Activated T-cell treated with anti-CD3 and anti-CD28 coated beads, Interleukin-2, amount 50 U/mL, for 24 hours (primary cell): ENCODE measurements at regions not wholly inside any gene's neighbourhood (a gene's known extent, or its start where the extent isn't known, plus 50 kb on each side); places are given as distances from the start of the nearest gene placed in this dataset.

Source experiments
- DNase-seq: peaks from one replicate; pipeline ENCODE4 v3.0.0-alpha.2; 2020
- H3K27ac Mint-ChIP-seq: 2 replicates; pipeline ENCODE4 v1.8.0; 2020; ENCODE audit warnings: mild to moderate bottlenecking, mixed read lengths
- H3K27me3 Mint-ChIP-seq: 2 replicates; pipeline ENCODE4 v1.8.0; 2020; ENCODE audit warnings: mixed read lengths
- H3K36me3 Mint-ChIP-seq: 2 replicates; pipeline ENCODE4 v1.8.0; 2020; ENCODE audit warnings: low read depth, mixed read lengths
- H3K4me1 Mint-ChIP-seq: 2 replicates; pipeline ENCODE4 v1.8.0; 2020; ENCODE audit warnings: low read depth, mixed read lengths
- H3K4me3 Mint-ChIP-seq: 2 replicates; pipeline ENCODE4 v1.8.0; 2020; ENCODE audit warnings: mild to moderate bottlenecking, moderate library complexity, mixed read lengths
- H3K9me3 Mint-ChIP-seq: 2 replicates; pipeline ENCODE4 v1.8.0; 2020; ENCODE audit warnings: mixed read lengths

DNA sequence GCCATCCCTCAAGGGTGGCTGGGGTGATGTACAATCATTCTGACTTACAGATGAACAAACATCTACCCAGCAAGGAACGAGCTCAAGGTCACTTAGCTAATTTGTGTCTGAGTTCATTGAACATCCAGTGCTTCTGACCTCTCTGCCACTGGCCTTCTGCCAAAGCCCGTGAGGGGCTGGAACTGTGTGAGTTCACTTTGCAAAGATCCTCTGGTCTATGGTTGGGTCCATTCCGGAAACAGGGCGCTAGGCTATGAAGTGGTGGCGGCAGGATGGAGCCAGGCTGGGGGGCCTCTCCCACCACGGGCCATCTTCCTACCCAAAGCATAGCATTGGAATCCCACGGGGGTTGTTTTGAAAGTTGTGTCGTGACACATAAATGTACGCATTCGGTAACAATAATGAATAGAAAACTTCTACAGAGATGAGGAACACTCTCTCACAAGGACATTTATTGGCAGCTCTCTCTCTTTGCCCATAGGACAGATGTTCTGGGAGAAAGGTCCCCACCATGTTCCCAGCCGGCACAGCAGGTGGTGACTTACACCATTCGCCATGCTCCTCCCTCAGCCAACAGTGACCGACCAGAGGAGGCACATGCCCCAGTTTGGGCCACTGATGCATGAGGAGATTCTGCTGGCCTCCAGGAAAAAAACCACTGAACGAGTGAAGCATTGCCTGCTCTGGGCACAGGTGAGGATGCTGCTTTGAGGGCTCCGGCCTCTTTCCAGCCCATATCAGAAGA, 214.7 kb upstream of the CHRNA7 start:
- Mint-ChIP-seq H3K4me3 (no peak overlapping the region), H3K36me3 (no peaks in the 10 kb centered on the region), H3K27me3 (no peaks in the 10 kb centered on the region), H3K4me1 (no peaks in the 10 kb centered on the region), H3K9me3 (no peaks in the 10 kb centered on the region), H3K27ac (no peak overlapping the region)
- DNase-seq: no peak

- Mint-ChIP-seq H3K9me3 (no peaks in the 10 kb centered on the region), H3K27ac (no peak overlapping the region), H3K4me3 (no peak overlapping the region), H3K27me3 (peaks cover 9% of the 10 kb centered on the region), H3K36me3 (no peaks in the 10 kb centered on the region), H3K4me1 (no peaks in the 10 kb centered on the region)
- DNase-seq: no peak
Observed at GRCh38 chr15:31822463-31822862, 207.9 kb upstream of the CHRNA7 start.

- H3K9me3 Mint-ChIP-seq: no peaks in the 10 kb centered on the region
- H3K4me1 Mint-ChIP-seq: no peaks in the 10 kb centered on the region
- no peaks in the 10 kb centered on the region for H3K36me3 Mint-ChIP-seq
- H3K27ac Mint-ChIP-seq: no peak overlapping the region
- H3K4me3 Mint-ChIP-seq: no peak overlapping the region
- DNase-seq: no peak
- peaks cover 15% of the 10 kb centered on the region for H3K27me3 Mint-ChIP-seq
Observed at GRCh38 chr15:31824024-31824423, 206.3 kb upstream of the CHRNA7 start.

GRCh38 chr15:31828594-31828993, 201.7 kb upstream of the CHRNA7 start:
- H3K4me1 Mint-ChIP-seq: no peaks in the 10 kb centered on the region
- peaks cover 40% of the 10 kb centered on the region for H3K27me3 Mint-ChIP-seq
- H3K36me3 Mint-ChIP-seq: no peaks in the 10 kb centered on the region
- no peak for DNase-seq
- no peak overlapping the region for H3K4me3 Mint-ChIP-seq
- no peak overlapping the region for H3K27ac Mint-ChIP-seq
- H3K9me3 Mint-ChIP-seq: no peaks in the 10 kb centered on the region

- no peak overlapping the region for H3K27ac Mint-ChIP-seq
- H3K36me3 Mint-ChIP-seq: no peaks in the 10 kb centered on the region
- no peaks in the 10 kb centered on the region for H3K4me1 Mint-ChIP-seq
- DNase-seq: no peak
- no peaks in the 10 kb centered on the region for H3K9me3 Mint-ChIP-seq
- no peak overlapping the region for H3K4me3 Mint-ChIP-seq
- peaks cover 41% of the 10 kb centered on the region for H3K27me3 Mint-ChIP-seq
Observed at GRCh38 chr15:31830591-31830990, 199.7 kb upstream of the CHRNA7 start.

GRCh38 chr15:31831596-31831995, 198.7 kb upstream of the CHRNA7 start:
- no peaks in the 10 kb centered on the region for H3K9me3 Mint-ChIP-seq
- no peak overlapping the region for H3K4me3 Mint-ChIP-seq
- no peaks in the 10 kb centered on the region for H3K36me3 Mint-ChIP-seq
- no peak overlapping the region for H3K27ac Mint-ChIP-seq
- H3K27me3 Mint-ChIP-seq: peaks cover 37% of the 10 kb centered on the region
- no peaks in the 10 kb centered on the region for H3K4me1 Mint-ChIP-seq
- DNase-seq: no peak

DNA sequence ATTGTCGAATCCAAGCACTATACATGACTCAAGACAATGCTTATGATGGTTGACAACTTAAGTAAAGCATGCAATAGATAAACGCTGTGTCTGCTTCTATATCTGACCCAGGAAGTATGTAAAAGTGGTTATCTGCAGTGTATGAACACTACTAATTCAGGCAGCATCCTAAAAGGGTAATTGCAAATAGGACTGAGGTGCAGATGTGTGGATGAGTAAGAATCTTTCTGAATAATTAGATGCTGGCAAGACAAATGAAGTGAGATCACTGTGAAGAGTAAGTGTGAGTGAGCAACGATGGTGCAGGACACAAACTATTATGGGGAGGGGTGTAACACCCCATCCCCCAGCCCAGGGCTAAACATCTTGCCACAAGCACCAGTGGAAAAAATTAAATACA, 195.7 kb upstream of the CHRNA7 start:
- H3K27ac Mint-ChIP-seq: no peak overlapping the region
- no peaks in the 10 kb centered on the region for H3K36me3 Mint-ChIP-seq
- no peaks in the 10 kb centered on the region for H3K9me3 Mint-ChIP-seq
- no peak for DNase-seq
- peaks cover 27% of the 10 kb centered on the region for H3K27me3 Mint-ChIP-seq
- H3K4me1 Mint-ChIP-seq: no peaks in the 10 kb centered on the region
- no peak overlapping the region for H3K4me3 Mint-ChIP-seq

GRCh38 chr15:31839388-31839787, 190.9 kb upstream of the CHRNA7 start:
- no peaks in the 10 kb centered on the region for H3K36me3 Mint-ChIP-seq
- H3K4me1 Mint-ChIP-seq: no peaks in the 10 kb centered on the region
- no peak overlapping the region for H3K4me3 Mint-ChIP-seq
- H3K27me3 Mint-ChIP-seq: peaks cover 4% of the 10 kb centered on the region
- no peak overlapping the region for H3K27ac Mint-ChIP-seq
- no peaks in the 10 kb centered on the region for H3K9me3 Mint-ChIP-seq
- DNase-seq: no peak

GRCh38 chr15:31840849-31841476, 189.4 kb upstream of the CHRNA7 start:
- DNase-seq: no peak
- Mint-ChIP-seq H3K27me3 (peaks cover under 1% of the 10 kb centered on the region), H3K27ac (no peak overlapping the region), H3K9me3 (no peaks in the 10 kb centered on the region), H3K4me3 (no peak overlapping the region), H3K4me1 (no peaks in the 10 kb centered on the region), H3K36me3 (no peaks in the 10 kb centered on the region)

DNA sequence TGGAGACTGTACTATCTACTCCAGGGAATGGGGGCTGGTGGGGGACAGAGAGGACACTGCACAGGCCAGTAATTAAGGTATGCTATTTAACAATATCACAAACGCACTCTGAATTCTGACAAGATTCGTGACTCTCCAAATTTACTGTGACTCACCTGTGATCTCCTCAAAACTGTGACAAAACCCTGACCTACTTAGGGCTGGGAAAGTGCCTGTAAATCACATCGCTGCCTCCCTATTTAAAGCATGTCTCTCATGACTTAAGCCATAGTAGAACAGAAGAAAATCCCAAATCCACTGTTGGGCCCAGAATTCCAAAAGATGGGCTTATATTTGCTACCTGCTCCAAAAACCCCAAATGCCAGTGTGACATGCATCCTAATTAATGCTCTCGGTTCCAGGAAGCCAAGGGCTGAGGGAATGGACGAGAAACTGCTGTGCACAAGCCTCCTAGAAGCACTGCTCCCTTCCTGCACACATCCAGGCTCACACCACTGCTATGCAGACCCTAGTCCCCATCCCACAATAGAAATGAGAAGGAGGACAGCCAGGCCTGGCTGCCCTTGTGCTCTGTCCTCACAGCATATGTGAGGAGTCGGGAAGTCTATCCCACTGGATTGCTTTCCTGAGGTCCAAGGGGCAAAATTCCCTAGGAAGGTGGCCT, 187.7 kb upstream of the CHRNA7 start:
- Mint-ChIP-seq H3K36me3 (no peaks in the 10 kb centered on the region), H3K9me3 (no peaks in the 10 kb centered on the region), H3K27me3 (peaks cover 10% of the 10 kb centered on the region), H3K4me1 (no peaks in the 10 kb centered on the region), H3K4me3 (no peak overlapping the region), H3K27ac (no peak overlapping the region)
- no peak for DNase-seq

DNA sequence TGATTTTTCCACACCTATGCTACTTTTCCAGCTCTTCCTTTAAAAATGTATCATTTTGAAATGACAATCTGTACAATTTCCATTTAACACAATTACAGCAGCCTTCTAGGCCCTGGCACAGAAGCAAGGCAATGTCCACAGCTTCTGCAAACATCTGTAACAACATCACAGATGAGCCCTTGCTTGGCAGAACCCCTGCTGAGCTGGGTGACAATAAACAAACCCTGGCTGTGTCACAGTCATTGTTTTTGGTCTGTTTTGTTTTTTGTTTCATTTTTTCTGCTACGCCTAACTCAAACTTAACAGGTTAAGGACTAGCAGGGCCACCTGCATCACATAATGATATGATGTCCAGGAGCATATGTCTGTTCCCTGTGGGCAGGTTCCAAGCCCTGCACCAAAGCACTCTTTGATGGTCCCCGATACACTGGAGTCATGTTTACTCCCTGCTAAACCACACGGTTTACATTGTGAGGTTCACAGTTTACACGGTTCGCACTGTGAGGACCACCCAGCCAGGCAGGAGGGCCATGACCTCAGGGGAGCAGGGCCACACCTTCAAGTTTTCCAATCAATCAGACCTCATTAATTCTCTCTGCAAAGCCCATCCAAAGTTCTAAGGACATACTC, 186.8 kb upstream of the CHRNA7 start:
- no peak for DNase-seq
- H3K36me3 Mint-ChIP-seq: no peaks in the 10 kb centered on the region
- no peaks in the 10 kb centered on the region for H3K9me3 Mint-ChIP-seq
- no peak overlapping the region for H3K4me3 Mint-ChIP-seq
- H3K4me1 Mint-ChIP-seq: no peaks in the 10 kb centered on the region
- H3K27me3 Mint-ChIP-seq: peaks cover 15% of the 10 kb centered on the region
- no peak overlapping the region for H3K27ac Mint-ChIP-seq

DNA sequence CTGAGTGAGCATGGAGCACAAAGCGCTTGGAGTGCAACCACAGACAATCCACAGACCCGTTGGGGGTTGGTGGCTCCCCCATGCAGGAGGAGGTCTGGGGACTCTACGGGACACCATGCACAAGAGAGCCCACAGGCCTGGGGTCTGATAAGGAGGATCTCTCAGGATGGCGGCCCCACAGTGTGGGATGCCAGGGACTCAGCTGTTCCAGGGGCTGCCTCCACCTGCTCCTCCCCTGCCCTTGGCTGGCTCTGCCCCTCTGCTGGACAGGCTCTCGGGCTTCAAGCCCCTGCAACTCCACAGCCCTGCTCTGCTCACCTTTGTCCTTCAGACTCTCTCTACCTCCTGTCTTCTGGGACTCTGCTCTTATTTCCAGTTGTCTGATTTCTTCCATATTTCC, 184.5 kb upstream of the CHRNA7 start:
- Mint-ChIP-seq H3K9me3 (peaks cover under 1% of the 10 kb centered on the region), H3K4me1 (no peaks in the 10 kb centered on the region), H3K36me3 (no peaks in the 10 kb centered on the region), H3K4me3 (no peak overlapping the region), H3K27me3 (peaks cover 23% of the 10 kb centered on the region), H3K27ac (no peak overlapping the region)
- no peak for DNase-seq

- no peak overlapping the region for H3K4me3 Mint-ChIP-seq
- no peak for DNase-seq
- H3K27me3 Mint-ChIP-seq: peaks cover 26% of the 10 kb centered on the region
- H3K9me3 Mint-ChIP-seq: peaks cover 5% of the 10 kb centered on the region
- no peaks in the 10 kb centered on the region for H3K4me1 Mint-ChIP-seq
- H3K27ac Mint-ChIP-seq: no peak overlapping the region
- no peaks in the 10 kb centered on the region for H3K36me3 Mint-ChIP-seq
Observed at GRCh38 chr15:31847961-31848360, 182.4 kb upstream of the CHRNA7 start.

- no peak for DNase-seq
- H3K4me3 Mint-ChIP-seq: no peak overlapping the region
- H3K36me3 Mint-ChIP-seq: no peaks in the 10 kb centered on the region
- H3K9me3 Mint-ChIP-seq: peaks cover 5% of the 10 kb centered on the region
- H3K27ac Mint-ChIP-seq: no peak overlapping the region
- H3K27me3 Mint-ChIP-seq: peaks cover 32% of the 10 kb centered on the region
- H3K4me1 Mint-ChIP-seq: no peaks in the 10 kb centered on the region
Observed at GRCh38 chr15:31848621-31849020, 181.7 kb upstream of the CHRNA7 start.
